Neural progenitor cell (in vitro differentiated cells): ENCODE measurements at regions not wholly inside any gene's neighbourhood (a gene's known extent, or its start where the extent isn't known, plus 50 kb on each side); places are given as distances from the start of the nearest gene placed in this dataset.

Experiments used
- DNase-seq: peaks from one replicate; pipeline ENCODE4 v3.0.0-alpha.2; 2016; ENCODE audit warnings: low spot score
- H2AFZ ChIP-seq: fragments of 200-600 bp; sonication (generic); replicated peaks from 2 replicates; pipeline ENCODE4 v1.6.1; 2016; ENCODE audit warnings: antibody characterized with exemption
- H3F3A ChIP-seq: fragments of 200-600 bp; sonication (generic); 2 replicates; pipeline ENCODE4 v1.6.1; 2016; ENCODE audit warnings: antibody characterized with exemption, low read depth
- H3K27ac ChIP-seq: fragments of 200-600 bp; sonication (generic); 2 replicates; pipeline ENCODE4 v1.5.1; 2016; ENCODE audit warnings: mild to moderate bottlenecking
- H3K27me3 ChIP-seq: fragments of 200-600 bp; sonication (generic); 2 replicates; pipeline ENCODE4 v1.6.1; 2016; ENCODE audit warnings: mild to moderate bottlenecking, moderate library complexity
- H3K36me3 ChIP-seq: fragments of 200-600 bp; sonication (generic); 2 replicates; pipeline ENCODE4 v1.5.1; 2016
- H3K4me1 ChIP-seq: fragments of 200-600 bp; sonication (generic); 2 replicates; pipeline ENCODE4 v1.6.1; 2016; ENCODE audit warnings: mixed run types
- H3K4me2 ChIP-seq: fragments of 200-600 bp; sonication (generic); 2 replicates; pipeline ENCODE4 v1.6.1; 2016
- H3K4me3 ChIP-seq: fragments of 200-600 bp; sonication (generic); 2 replicates; pipeline ENCODE4 v1.5.1; 2016
- H3K79me2 ChIP-seq: fragments of 200-600 bp; sonication (generic); 2 replicates; pipeline ENCODE4 v1.6.1; 2016; ENCODE audit warnings: low read depth
- H3K9ac ChIP-seq: fragments of 200-600 bp; sonication (generic); 2 replicates; pipeline ENCODE4 v1.6.1; 2016
- H3K9me3 ChIP-seq: fragments of 200-600 bp; sonication (generic); 2 replicates; pipeline ENCODE4 v1.5.1; 2016; ENCODE audit warnings: low read depth
- H4K20me1 ChIP-seq: fragments of 200-600 bp; sonication (generic); 2 replicates; pipeline ENCODE4 v1.6.1; 2016; ENCODE audit warnings: low read depth
- H3K27ac Mint-ChIP-seq: 3 replicates; pipeline ENCODE4 v1.8.0; 2021; ENCODE audit warnings: mixed read lengths
- H3K27me3 Mint-ChIP-seq: 2 replicates; pipeline ENCODE4 v1.8.0; 2022; ENCODE audit warnings: low read depth, mild to moderate bottlenecking, inconsistent platforms, moderate library complexity, mixed read lengths; ENCODE audit not compliant: insufficient read depth
- H3K36me3 Mint-ChIP-seq: 3 replicates; pipeline ENCODE4 v1.8.0; 2021; ENCODE audit warnings: mixed read lengths
- H3K4me1 Mint-ChIP-seq: 3 replicates; pipeline ENCODE4 v1.8.0; 2021; ENCODE audit warnings: mixed read lengths
- H3K4me3 Mint-ChIP-seq: 3 replicates; pipeline ENCODE4 v1.8.0; 2021; ENCODE audit warnings: mild to moderate bottlenecking, moderate library complexity, mixed read lengths
- H3K9me3 Mint-ChIP-seq: 3 replicates; pipeline ENCODE4 v1.8.0; 2020; ENCODE audit warnings: mixed read lengths
- CTCF ChIP-seq: fragments of 200-600 bp; sonication (generic); IDR thresholded peaks from 2 replicates; pipeline ENCODE4 v1.5.1; 2017; ENCODE audit warnings: antibody characterized with exemption, mild to moderate bottlenecking
- EZH2 ChIP-seq: fragments of 200-600 bp; sonication (generic); IDR thresholded peaks from 2 replicates; pipeline ENCODE4 v1.6.1; 2017; ENCODE audit warnings: antibody characterized with exemption, mild to moderate bottlenecking, moderate library complexity
- EZH2phosphoT487 ChIP-seq: fragments of 200-600 bp; sonication (generic); IDR thresholded peaks from 2 replicates; pipeline ENCODE4 v1.6.1; 2017; ENCODE audit warnings: antibody characterized with exemption

- no peak for DNase-seq
- Histone ChIP-seq H3K4me3 (no peak overlapping the region), H3F3A (no peaks in the 10 kb centered on the region), H3K9me3 (peaks cover 3% of the 10 kb centered on the region), H2AFZ (no peak overlapping the region), H4K20me1 (no peaks in the 10 kb centered on the region), H3K36me3 (no peaks in the 10 kb centered on the region), H3K4me2 (no peak overlapping the region), H3K79me2 (no peaks in the 10 kb centered on the region), H3K4me1 (no peaks in the 10 kb centered on the region), H3K27me3 (no peaks in the 10 kb centered on the region), H3K9ac (no peak overlapping the region), H3K27ac (no peak overlapping the region)
- no peak for TF ChIP-seq EZH2phosphoT487
- TF ChIP-seq CTCF, result no peak
- no peak for TF ChIP-seq EZH2
- H3K36me3 Mint-ChIP-seq, result no peaks in the 10 kb centered on the region
- H3K27me3 Mint-ChIP-seq, result peaks cover 6% of the 10 kb centered on the region
- peaks cover 14% of the 10 kb centered on the region for H3K4me1 Mint-ChIP-seq
- no peak overlapping the region for H3K27ac Mint-ChIP-seq
- H3K4me3 Mint-ChIP-seq, result no peak overlapping the region
- H3K9me3 Mint-ChIP-seq, result peaks cover 19% of the 10 kb centered on the region
Observed at GRCh38 chr9:88800329-88800682, 191.0 kb upstream of the S1PR3 start.

GRCh38 chr9:88801214-88801796, 190.0 kb upstream of the S1PR3 start:
- H4K20me1 ChIP-seq, result no peaks in the 10 kb centered on the region
- TF ChIP-seq EZH2, result no peak
- TF ChIP-seq EZH2phosphoT487, result no peak
- TF ChIP-seq CTCF, result no peak
- H3K9ac ChIP-seq, result no peak overlapping the region
- H3K27ac Mint-ChIP-seq, result no peak overlapping the region
- peaks cover 12% of the 10 kb centered on the region for H3K9me3 Mint-ChIP-seq
- H3K27ac ChIP-seq, result no peak overlapping the region
- no peaks in the 10 kb centered on the region for H3K27me3 ChIP-seq
- no peaks in the 10 kb centered on the region for H3K36me3 Mint-ChIP-seq
- H3K4me1 ChIP-seq, result no peaks in the 10 kb centered on the region
- no peaks in the 10 kb centered on the region for H3K36me3 ChIP-seq
- no peak overlapping the region for H2AFZ ChIP-seq
- H3K4me1 Mint-ChIP-seq, result peaks cover 14% of the 10 kb centered on the region
- peaks cover 6% of the 10 kb centered on the region for H3K27me3 Mint-ChIP-seq
- H3K4me3 ChIP-seq, result no peak overlapping the region
- no peaks in the 10 kb centered on the region for H3F3A ChIP-seq
- peaks cover under 1% of the 10 kb centered on the region for H3K9me3 ChIP-seq
- DNase-seq, result no peak
- no peak overlapping the region for H3K4me2 ChIP-seq
- H3K79me2 ChIP-seq, result no peaks in the 10 kb centered on the region
- H3K4me3 Mint-ChIP-seq, result no peak overlapping the region

- H3K4me1 ChIP-seq, result no peaks in the 10 kb centered on the region
- no peaks in the 10 kb centered on the region for H3K9me3 ChIP-seq
- no peaks in the 10 kb centered on the region for H4K20me1 ChIP-seq
- no peak overlapping the region for H3K27ac ChIP-seq
- Mint-ChIP-seq H3K4me3 (no peak overlapping the region), H3K9me3 (peaks cover 6% of the 10 kb centered on the region), H3K27ac (no peak overlapping the region), H3K36me3 (no peaks in the 10 kb centered on the region), H3K4me1 (peaks cover 14% of the 10 kb centered on the region), H3K27me3 (peaks cover 6% of the 10 kb centered on the region)
- no peak overlapping the region for H2AFZ ChIP-seq
- H3K27me3 ChIP-seq, result no peaks in the 10 kb centered on the region
- H3K4me3 ChIP-seq, result no peak overlapping the region
- H3K4me2 ChIP-seq, result no peak overlapping the region
- DNase-seq, result no peak
- TF ChIP-seq EZH2phosphoT487, result no peak
- TF ChIP-seq EZH2, result no peak
- TF ChIP-seq CTCF, result no peak
- H3F3A ChIP-seq, result no peaks in the 10 kb centered on the region
- no peak overlapping the region for H3K9ac ChIP-seq
- no peaks in the 10 kb centered on the region for H3K79me2 ChIP-seq
- H3K36me3 ChIP-seq, result no peaks in the 10 kb centered on the region
Observed at GRCh38 chr9:88802533-88802932, 188.7 kb upstream of the S1PR3 start.
